ENCODE measurements at regions not wholly inside any gene's neighbourhood (a gene's known extent, or its start where the extent isn't known, plus 50 kb on each side); places are given as distances from the start of the nearest gene placed in this dataset.

GRCh38 chr6:120779441-120779840 lies 554.8 kb downstream of the TBC1D32 start:
- TF ChIP-seq MXI1 (conservative IDR thresholded peaks at IDR 0.05; ENCODE audit: poor library complexity, severe bottlenecking) (no peak), CTCF (IDR thresholded peaks at IDR 0.05; ENCODE audit: poor library complexity, severe bottlenecking) (no peak)

All from neural cell (in vitro differentiated cells).